Trophoblast cell (in vitro differentiated cells and primary cell): ENCODE measurements at regions not wholly inside any gene's neighbourhood (a gene's known extent, or its start where the extent isn't known, plus 50 kb on each side); places are given as distances from the start of the nearest gene placed in this dataset.
A peak's percentile ranks its signal among the peaks of the same experiment; 100 is the strongest.

Experiments
- DNase-seq, 2 donors: peaks; one replicate each; pipeline ENCODE4 v3.0.0-alpha.2; 2016
- H2AFZ ChIP-seq: 2 replicates; pipeline ENCODE4 v1.6.1; 2013; ENCODE audit warnings: low read length, moderate library complexity, mild to moderate bottlenecking; ENCODE audit not compliant: insufficient read depth, poor library complexity
- H2AK5ac ChIP-seq: 2 replicates; pipeline ENCODE4 v1.6.1; 2013; ENCODE audit warnings: mild to moderate bottlenecking, low read length
- H2BK120ac ChIP-seq: 2 replicates; pipeline ENCODE4 v1.6.1; 2013; ENCODE audit warnings: low read length, mild to moderate bottlenecking, moderate library complexity; ENCODE audit not compliant: insufficient read depth, poor library complexity
- H2BK12ac ChIP-seq: 2 replicates; pipeline ENCODE4 v1.6.1; 2013; ENCODE audit warnings: mild to moderate bottlenecking, low read length, moderate library complexity
- H2BK5ac ChIP-seq: 2 replicates; pipeline ENCODE4 v1.6.1; 2013; ENCODE audit warnings: low read length, low read depth, moderate library complexity, mild to moderate bottlenecking; ENCODE audit not compliant: poor library complexity
- H3K14ac ChIP-seq: 2 replicates; pipeline ENCODE4 v1.6.1; 2013; ENCODE audit warnings: mild to moderate bottlenecking, low read length
- H3K18ac ChIP-seq: 2 replicates; pipeline ENCODE4 v1.6.1; 2013; ENCODE audit warnings: mild to moderate bottlenecking, low read length
- H3K23ac ChIP-seq: 2 replicates; pipeline ENCODE4 v1.6.1; 2013; ENCODE audit warnings: low read length
- H3K27ac ChIP-seq: 2 replicates; pipeline ENCODE4 v1.5.1; 2013; ENCODE audit warnings: low read depth, mild to moderate bottlenecking, inconsistent platforms, low read length, moderate library complexity
- H3K27me3 ChIP-seq: 2 replicates; pipeline ENCODE4 v1.6.1; 2013; ENCODE audit warnings: inconsistent platforms, mild to moderate bottlenecking, low read length, moderate library complexity; ENCODE audit not compliant: insufficient read depth
- H3K36me3 ChIP-seq, 2 experiments: 1 replicate in 1 of 2; 2 replicates in 1 of 2; pipeline ENCODE4 v1.6.1; 2013; ENCODE audit warnings: low read length in 2 of 2, mild to moderate bottlenecking in 2 of 2, moderate library complexity in 1 of 2; ENCODE audit not compliant: insufficient read depth in 2 of 2, control insufficient read depth in 1 of 2
- H3K4ac ChIP-seq: 2 replicates; pipeline ENCODE4 v1.6.1; 2013; ENCODE audit warnings: low read depth, mild to moderate bottlenecking, low read length, moderate library complexity
- H3K4me1 ChIP-seq, 2 experiments: 1 replicate in 1 of 2; 2 replicates in 1 of 2; pipeline ENCODE4 v1.6.1; 2013; ENCODE audit warnings: low read length in 2 of 2, mild to moderate bottlenecking in 2 of 2, moderate library complexity in 1 of 2; ENCODE audit not compliant: insufficient read depth in 2 of 2, control insufficient read depth in 1 of 2
- H3K4me2 ChIP-seq: 2 replicates; pipeline ENCODE4 v1.6.1; 2013; ENCODE audit warnings: inconsistent platforms, mild to moderate bottlenecking, low read length, moderate library complexity
- H3K4me3 ChIP-seq: 2 replicates; pipeline ENCODE4 v1.5.1; 2013; ENCODE audit warnings: mild to moderate bottlenecking, low read depth, low read length, inconsistent platforms
- H3K79me1 ChIP-seq: one replicate; pipeline ENCODE4 v1.6.1; 2013; ENCODE audit warnings: low read length
- H3K79me2 ChIP-seq: 2 replicates; pipeline ENCODE4 v1.6.1; 2013; ENCODE audit warnings: low read length, mild to moderate bottlenecking; ENCODE audit not compliant: control insufficient read depth, insufficient read depth, poor library complexity
- H3K9ac ChIP-seq: 2 replicates; pipeline ENCODE4 v1.6.1; 2013; ENCODE audit warnings: mild to moderate bottlenecking, low read length
- H3K9me3 ChIP-seq: 2 replicates; pipeline ENCODE4 v1.6.1; 2013; ENCODE audit warnings: low read depth, mild to moderate bottlenecking, control low read depth, inconsistent platforms, low read length; ENCODE audit not compliant: insufficient read depth
- H4K12ac ChIP-seq: 2 replicates; pipeline ENCODE4 v1.6.1; 2013; ENCODE audit warnings: low read depth, mild to moderate bottlenecking, low read length, moderate library complexity
- H4K8ac ChIP-seq: 2 replicates; pipeline ENCODE4 v1.6.1; 2013; ENCODE audit warnings: low read depth, mild to moderate bottlenecking, low read length, moderate library complexity
- H4K91ac ChIP-seq: one replicate; pipeline ENCODE4 v1.6.1; 2013; ENCODE audit warnings: low read depth, mild to moderate bottlenecking, low read length, moderate library complexity
- WGBS: extraction: QIAGEN DNeasy Blood & Tissue Kit; methylation state at CpG from one replicate; pipeline ENCODE4 v1.1.7; 2013; ENCODE audit warnings: missing lambda C conversion rate; ENCODE audit not compliant: insufficient read length, insufficient coverage; ENCODE audit errors: extremely low coverage; 5-methylcytosine and 5-hydroxymethylcytosine counted together

DNA sequence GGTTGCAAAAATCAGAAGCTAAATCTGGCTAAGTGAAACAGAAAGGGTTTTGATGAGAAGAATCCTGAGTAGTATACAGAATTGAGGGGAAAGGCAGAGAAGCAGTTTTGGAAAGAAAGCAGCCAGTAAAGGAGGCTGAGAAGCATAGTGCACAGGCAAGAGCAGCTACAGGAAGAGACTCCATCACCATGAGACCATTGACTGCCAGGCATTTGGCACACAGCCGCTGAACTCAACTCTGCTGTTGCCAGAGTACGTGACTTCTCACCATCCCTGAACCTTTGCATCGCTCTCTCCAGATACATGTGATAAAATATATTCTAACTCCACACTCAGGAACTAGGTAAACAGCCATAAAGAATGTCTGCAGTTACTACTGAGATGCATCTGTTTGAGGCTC, 128.3 kb upstream of the C1orf21 start:
- no peak overlapping the region for H3K27ac ChIP-seq
- no peak for DNase-seq
- no peaks in the 10 kb centered on the region for H3K79me1 ChIP-seq
- no peak overlapping the region for H3K4ac ChIP-seq
- H3K4me1 ChIP-seq, result peaks cover 0 to 4% of the 10 kb centered on the region in 2 experiments
- H2BK120ac ChIP-seq, result no peak overlapping the region
- no CpG with 5 or more reads among the region's 3 CpGs for WGBS
- no peak overlapping the region for H3K18ac ChIP-seq
- H3K23ac ChIP-seq, result no peak overlapping the region
- no peak overlapping the region for H4K91ac ChIP-seq
- no peak overlapping the region for H2AFZ ChIP-seq
- no peak overlapping the region for H2AK5ac ChIP-seq
- H3K79me2 ChIP-seq, result no peaks in the 10 kb centered on the region
- H3K4me2 ChIP-seq, result no peak overlapping the region
- no peak overlapping the region for H4K8ac ChIP-seq
- no peaks in the 10 kb centered on the region for H3K9me3 ChIP-seq
- H3K27me3 ChIP-seq, result no peaks in the 10 kb centered on the region
- no peak overlapping the region for H3K14ac ChIP-seq
- no peaks in the 10 kb centered on the region for H3K36me3 ChIP-seq
- no peak overlapping the region for H2BK12ac ChIP-seq
- no peak overlapping the region for H3K9ac ChIP-seq
- H3K4me3 ChIP-seq, result no peak overlapping the region
- no peak overlapping the region for H2BK5ac ChIP-seq
- H4K12ac ChIP-seq, result no peak overlapping the region

GRCh38 chr1:184260382-184260781, 126.4 kb upstream of the C1orf21 start:
- Histone ChIP-seq H4K8ac (no peak overlapping the region), H3K27me3 (no peaks in the 10 kb centered on the region), H2AK5ac (no peak overlapping the region), H3K79me1 (no peaks in the 10 kb centered on the region), H3K18ac (no peak overlapping the region), H3K4me1 (no peaks in the 10 kb centered on the region), H3K27ac (no peak overlapping the region), H2BK5ac (no peak overlapping the region), H3K79me2 (no peaks in the 10 kb centered on the region), H4K12ac (no peak overlapping the region), H2BK120ac (no peak overlapping the region), H3K23ac (no peak overlapping the region), H4K91ac (no peak overlapping the region), H3K4me2 (no peak overlapping the region), H3K9me3 (no peaks in the 10 kb centered on the region), H3K4me3 (no peak overlapping the region), H2AFZ (no peak overlapping the region), H3K4ac (no peak overlapping the region), H3K36me3 (no peaks in the 10 kb centered on the region), H3K14ac (no peak overlapping the region), H3K9ac (no peak overlapping the region), H2BK12ac (no peak overlapping the region)
- peak; percentile 42 to 89 for DNase-seq
- WGBS, result no CpG with 5 or more reads among the region's 1 CpG

DNA sequence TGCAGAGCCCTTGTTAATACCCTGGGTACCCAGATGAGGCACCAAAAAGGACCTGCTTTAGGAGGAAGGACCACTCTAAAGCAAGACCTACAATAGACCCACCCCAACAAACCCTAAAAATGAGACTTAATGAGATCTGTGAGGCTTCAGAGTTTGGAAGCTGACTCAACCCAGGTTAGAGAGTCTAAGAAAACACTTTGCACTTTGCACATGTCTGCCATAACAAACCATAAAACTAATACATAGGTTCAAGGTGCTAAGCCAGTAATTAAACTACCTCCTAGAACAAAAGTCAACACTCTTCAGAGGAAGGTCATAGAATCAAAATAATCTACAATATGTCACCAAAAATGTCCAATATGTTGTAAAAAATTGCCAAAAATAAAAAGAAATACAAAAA, 124.7 kb upstream of the C1orf21 start:
- no peaks in the 10 kb centered on the region for H3K4me1 ChIP-seq
- H2BK12ac ChIP-seq, result no peak overlapping the region
- no peaks in the 10 kb centered on the region for H3K79me1 ChIP-seq
- no peak for DNase-seq
- no peak overlapping the region for H4K8ac ChIP-seq
- no peaks in the 10 kb centered on the region for H3K79me2 ChIP-seq
- no peak overlapping the region for H3K9ac ChIP-seq
- no peak overlapping the region for H3K23ac ChIP-seq
- H2BK120ac ChIP-seq, result no peak overlapping the region
- H3K4me3 ChIP-seq, result no peak overlapping the region
- no peak overlapping the region for H3K4me2 ChIP-seq
- no peak overlapping the region for H3K4ac ChIP-seq
- no peak overlapping the region for H3K18ac ChIP-seq
- no peak overlapping the region for H4K12ac ChIP-seq
- H3K27me3 ChIP-seq, result no peaks in the 10 kb centered on the region
- H3K27ac ChIP-seq, result no peak overlapping the region
- no peak overlapping the region for H2BK5ac ChIP-seq
- H3K9me3 ChIP-seq, result no peaks in the 10 kb centered on the region
- H2AFZ ChIP-seq, result no peak overlapping the region
- no peak overlapping the region for H2AK5ac ChIP-seq
- no peak overlapping the region for H3K14ac ChIP-seq
- H3K36me3 ChIP-seq, result no peaks in the 10 kb centered on the region
- H4K91ac ChIP-seq, result no peak overlapping the region

- H2BK120ac ChIP-seq, result no peak overlapping the region
- no peak overlapping the region for H4K12ac ChIP-seq
- H3K4me2 ChIP-seq, result no peak overlapping the region
Observed at GRCh38 chr1:184267747-184268146, 119.1 kb upstream of the C1orf21 start.

More at GRCh38 chr1:184267747-184268146, 119.1 kb upstream of the C1orf21 start:
- H3K4me1 ChIP-seq, result no peaks in the 10 kb centered on the region
- H3K18ac ChIP-seq, result no peak overlapping the region
- no peak overlapping the region for H2AK5ac ChIP-seq
- no peak overlapping the region for H2AFZ ChIP-seq
- no peak for DNase-seq
- no peak overlapping the region for H3K4ac ChIP-seq
- no peak overlapping the region for H3K9ac ChIP-seq
- no peak overlapping the region for H4K91ac ChIP-seq
- no peak overlapping the region for H3K23ac ChIP-seq
- H4K8ac ChIP-seq, result no peak overlapping the region
- H2BK5ac ChIP-seq, result no peak overlapping the region
- H3K27me3 ChIP-seq, result no peaks in the 10 kb centered on the region
- no CpG with 5 or more reads among the region's 4 CpGs for WGBS
- H3K36me3 ChIP-seq, result no peaks in the 10 kb centered on the region
- H3K9me3 ChIP-seq, result no peaks in the 10 kb centered on the region
- H2BK12ac ChIP-seq, result no peak overlapping the region
- no peaks in the 10 kb centered on the region for H3K79me2 ChIP-seq
- H3K4me3 ChIP-seq, result no peak overlapping the region
- H3K27ac ChIP-seq, result no peak overlapping the region
- H3K79me1 ChIP-seq, result no peaks in the 10 kb centered on the region
- no peak overlapping the region for H3K14ac ChIP-seq
